EH (cell line): ENCODE measurements at regions not wholly inside any gene's neighbourhood (a gene's known extent, or its start where the extent isn't known, plus 50 kb on each side); places are given as distances from the start of the nearest gene placed in this dataset.
"Not testable (repeated sequence)": the region's sequence is repeated elsewhere in the genome, so short reads cannot be mapped to it uniquely, and the experiment has no call there.

Experiments used
- DNase-seq: peaks from one replicate; pipeline ENCODE4 v3.0.0-alpha.2; 2015; ENCODE audit warnings: low read depth

DNA sequence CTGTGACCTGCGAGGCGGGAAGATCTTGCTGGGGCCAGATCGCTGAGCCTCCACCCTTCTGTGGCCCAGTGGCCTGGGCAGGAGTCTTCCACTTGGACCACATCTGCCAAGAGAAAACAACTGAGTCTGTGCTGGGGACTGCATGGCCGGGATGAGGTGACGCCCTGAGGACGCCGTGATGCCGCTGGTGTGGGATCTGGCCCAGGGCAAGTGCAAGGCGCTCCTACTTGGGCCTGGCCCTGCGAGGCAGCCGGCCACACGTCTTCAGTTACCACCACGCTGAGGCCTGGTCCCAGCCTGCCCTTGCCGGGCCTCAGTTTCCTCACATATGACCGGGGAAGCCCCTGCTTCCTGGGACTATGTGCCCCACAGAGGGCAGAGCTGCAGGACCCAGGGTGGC is 133.4 kb downstream of the SLC25A46 start:
- DNase-seq: no peak

DNA sequence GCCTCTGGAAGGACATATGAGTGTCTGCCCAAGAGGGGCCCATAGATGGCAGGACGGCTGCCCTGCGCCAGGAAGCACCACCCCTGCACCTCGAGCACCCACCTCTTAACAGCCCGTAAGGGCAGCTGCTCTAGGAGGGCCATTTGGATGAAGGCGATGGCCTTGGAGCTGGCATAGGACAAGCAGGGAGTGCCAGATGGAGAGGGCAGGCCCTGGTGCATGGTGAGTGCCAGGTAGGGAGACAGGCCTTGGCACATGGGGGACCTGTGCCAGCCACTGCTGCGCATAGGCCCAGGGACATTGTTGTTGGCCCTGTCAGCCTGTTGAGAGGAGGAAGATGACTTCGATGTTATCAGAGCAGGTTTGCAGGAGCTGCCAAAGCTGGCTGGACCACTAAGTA is 134.2 kb downstream of the SLC25A46 start:
- DNase-seq: no peak

DNA sequence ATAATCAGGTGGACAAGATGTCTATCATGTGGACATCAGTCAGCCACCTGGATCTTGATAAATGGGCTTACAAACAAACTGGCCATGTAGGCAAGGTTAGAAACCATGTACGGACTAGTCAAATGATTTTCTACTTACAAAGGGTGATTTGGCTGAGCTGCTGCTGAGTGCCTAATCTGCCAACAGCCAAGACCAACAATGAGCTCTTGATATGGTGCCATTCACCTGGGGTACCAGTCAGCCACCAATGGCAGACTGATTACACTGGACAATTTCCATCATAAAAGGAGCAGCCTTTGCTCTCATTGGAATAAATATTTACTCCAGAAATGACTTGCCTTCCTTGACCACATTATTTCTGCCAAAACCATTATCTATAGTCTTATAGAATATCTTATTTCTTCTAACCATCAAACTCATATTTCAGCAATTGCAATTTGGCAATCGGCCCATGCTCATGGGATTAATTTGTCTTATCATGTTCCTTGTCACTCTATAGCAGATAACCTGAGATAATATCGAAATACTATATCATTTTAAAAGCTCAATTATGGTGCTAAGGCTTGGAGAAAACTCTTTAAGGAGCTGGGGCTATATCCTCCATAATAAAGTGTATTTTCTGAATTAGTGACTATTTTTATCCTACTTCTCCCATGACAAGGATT is 135.1 kb downstream of the SLC25A46 start:
- DNase-seq: no peak

DNA sequence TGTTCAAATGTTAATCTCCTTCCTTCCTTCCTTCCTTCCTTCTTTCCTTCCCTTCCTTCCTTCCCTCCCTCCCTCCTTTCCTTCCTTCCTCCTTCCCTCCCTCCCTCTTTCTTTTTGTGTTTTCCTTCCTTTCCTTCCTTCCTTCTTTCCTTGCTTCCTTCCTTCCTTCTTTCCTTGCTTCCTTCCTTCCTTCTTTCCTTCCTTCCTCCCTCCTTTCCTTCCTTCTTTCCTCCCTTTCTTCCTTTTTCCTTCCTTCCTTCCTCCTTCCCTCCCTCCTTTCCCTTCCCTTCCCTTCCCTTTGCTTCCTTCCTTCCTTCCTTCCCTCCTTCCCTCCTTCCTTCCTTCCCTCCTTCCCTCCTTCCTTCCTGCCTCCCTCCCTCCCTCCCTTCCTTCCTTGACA is 136.3 kb downstream of the SLC25A46 start:
- DNase-seq: not testable (repeated sequence)

DNA sequence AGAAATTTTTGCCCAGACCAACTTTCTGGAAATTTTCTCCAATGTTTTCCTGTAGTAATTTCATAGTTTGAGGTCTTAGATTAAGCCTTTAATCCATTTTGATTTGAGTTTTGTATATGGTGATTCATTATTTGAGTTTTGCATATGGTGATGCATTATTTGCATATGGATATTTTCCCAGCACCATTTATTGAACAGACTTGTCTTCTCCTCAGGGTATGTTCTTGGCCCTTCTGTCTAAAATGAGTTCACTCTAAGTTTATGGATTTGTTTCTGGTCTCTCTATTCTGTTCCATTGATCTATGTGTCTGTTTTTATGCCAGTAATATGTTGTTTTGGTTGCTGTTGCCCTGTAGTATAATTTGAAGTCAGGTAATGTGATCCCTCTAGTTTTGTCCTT is 139.3 kb downstream of the SLC25A46 start:
- DNase-seq: no peak

DNA sequence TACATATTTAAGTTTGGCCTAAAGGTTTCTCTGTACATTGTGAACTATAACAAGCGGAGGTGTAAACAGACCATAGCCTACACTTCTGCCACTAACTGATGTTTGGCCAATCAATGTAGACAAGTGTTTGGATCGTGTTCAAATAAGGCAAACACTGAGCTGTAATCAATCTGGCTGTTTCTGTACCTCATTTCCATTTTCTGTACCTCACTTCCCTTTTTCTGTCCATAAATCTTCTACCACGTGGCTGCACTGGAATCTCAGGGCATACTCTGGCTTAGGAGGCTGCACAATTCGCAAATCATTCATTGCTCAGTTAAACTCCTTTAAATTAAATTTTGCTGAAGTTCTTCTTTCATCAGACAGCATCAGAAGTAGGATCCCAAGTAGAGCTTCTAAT is 140.9 kb downstream of the SLC25A46 start:
- no peak for DNase-seq

DNA sequence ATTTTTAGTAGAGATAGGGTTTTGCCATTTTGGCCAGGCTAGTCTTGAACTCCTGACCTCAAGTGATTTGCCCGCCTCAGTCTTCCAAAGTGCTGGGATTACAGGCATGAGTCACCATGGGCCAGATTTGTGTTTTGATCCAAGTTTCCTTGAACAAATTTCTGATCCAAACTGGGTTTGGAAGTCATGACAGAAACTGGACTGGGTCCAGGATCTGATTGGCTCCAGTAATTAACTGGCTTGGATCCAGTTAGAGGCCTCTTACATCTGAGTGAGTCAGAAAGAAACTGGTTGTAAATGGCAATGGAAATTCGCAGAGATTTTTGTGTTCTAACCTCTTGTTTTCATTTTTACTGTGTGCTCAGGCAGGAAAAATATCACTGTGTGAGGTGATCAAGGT is 141.6 kb downstream of the SLC25A46 start:
- peak; percentile 84 for DNase-seq

DNA sequence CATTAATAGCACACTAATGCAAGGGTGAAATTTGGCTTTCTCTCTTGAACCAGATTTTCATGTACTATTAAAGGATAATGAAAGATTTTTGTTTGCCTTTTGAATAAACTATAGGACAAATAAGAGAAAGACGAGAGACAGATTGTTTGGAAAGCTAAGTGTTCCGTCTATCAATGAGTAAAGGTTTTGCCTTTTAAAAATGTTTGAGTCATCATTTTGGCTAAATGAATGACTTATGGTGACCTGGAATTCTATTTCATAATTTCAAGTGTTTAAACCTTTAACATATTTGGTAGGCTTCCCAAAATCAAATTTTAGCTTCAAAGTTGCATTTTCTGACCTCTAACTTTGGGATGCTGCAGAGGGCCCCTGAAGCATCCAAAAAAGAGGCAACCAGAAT is 145.2 kb downstream of the SLC25A46 start:
- DNase-seq: peak; percentile 2

DNA sequence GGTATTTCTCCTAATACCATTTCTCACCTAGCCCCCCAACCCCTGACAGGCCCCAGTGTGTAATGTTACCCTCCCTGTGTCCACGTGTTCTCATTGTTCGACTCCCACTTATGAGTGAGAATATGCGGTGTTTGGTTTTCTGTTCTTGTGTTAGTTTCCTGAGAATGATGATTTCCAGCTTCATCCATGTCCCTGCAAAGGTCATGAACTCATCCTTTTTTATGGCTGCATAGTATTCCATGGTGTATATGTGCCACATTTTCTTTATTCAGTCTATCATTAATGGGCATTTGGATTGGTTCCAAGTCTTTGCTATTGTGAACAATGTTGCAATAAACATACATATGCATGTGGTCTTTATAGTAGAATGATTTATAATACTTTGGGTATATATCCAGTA is 148.4 kb downstream of the SLC25A46 start:
- DNase-seq: not testable (repeated sequence)

DNA sequence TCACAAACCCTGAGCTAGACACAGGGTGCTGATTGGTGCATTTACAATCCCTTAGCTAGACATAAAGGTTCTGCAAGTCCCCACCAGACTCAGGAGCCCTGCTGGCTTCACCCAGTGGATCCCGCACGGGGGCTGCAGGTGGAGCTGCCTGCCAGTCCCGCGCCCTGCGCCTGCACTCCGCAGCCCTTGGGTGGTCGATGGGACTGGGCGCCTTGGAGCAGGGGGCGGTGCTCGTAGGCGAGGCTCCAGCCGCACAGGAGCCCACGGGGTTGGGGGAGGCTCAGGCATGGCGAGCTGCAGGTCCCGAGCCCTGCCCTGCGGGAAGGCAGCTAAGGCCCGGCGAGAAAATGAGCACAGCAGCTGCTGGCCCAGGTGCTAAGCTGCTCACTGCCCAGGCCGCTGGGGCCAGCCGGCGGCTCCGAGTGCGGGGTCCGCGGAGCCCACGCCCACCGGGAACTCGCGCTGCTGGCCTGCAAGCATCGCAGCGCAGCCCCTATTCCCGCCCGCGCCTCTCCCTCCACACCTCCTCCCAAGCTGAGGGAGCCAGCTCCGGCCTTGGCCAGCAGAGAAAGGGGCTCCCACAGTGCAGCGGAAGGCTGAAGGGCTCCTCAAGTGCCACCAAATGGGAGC is 155.2 kb downstream of the SLC25A46 start:
- DNase-seq: not testable (repeated sequence)

DNA sequence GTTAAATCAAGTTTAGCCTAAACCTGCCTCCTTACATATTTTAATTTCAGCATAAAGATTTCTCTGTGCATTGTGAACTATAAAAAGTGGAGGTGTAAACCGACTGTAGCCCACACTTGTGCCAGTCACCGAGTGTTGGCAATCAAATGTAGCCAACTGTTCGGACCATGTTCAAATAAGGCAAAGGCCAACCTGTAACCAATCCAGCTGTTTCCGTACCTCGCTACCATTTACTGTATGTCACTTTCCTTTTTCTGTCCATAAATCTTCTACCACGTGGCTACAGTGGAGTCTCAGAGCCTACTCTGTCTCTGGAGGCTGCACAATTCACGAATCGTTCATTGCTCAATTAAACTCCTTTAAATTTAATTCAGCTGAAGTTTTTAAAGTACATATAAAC is 156.0 kb downstream of the SLC25A46 start:
- no peak for DNase-seq

DNA sequence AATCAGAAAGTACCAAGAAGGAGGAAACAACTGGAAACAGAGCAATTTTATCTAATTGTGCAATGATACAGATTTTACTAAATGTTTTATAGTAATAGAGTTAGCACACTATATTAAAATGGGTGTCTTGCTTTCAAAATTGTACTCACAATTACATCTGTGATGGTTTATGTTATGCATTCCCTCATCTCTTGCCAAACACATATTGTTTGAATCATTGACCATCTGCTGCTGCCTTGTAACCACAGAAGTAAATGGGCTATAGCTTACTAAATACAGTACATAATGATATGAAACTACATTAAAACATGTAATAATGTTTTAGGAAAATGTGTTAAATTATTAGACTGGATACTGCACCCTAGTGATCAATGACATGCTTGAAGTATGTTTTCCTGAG is 158.1 kb downstream of the SLC25A46 start:
- DNase-seq: peak; percentile 41

DNA sequence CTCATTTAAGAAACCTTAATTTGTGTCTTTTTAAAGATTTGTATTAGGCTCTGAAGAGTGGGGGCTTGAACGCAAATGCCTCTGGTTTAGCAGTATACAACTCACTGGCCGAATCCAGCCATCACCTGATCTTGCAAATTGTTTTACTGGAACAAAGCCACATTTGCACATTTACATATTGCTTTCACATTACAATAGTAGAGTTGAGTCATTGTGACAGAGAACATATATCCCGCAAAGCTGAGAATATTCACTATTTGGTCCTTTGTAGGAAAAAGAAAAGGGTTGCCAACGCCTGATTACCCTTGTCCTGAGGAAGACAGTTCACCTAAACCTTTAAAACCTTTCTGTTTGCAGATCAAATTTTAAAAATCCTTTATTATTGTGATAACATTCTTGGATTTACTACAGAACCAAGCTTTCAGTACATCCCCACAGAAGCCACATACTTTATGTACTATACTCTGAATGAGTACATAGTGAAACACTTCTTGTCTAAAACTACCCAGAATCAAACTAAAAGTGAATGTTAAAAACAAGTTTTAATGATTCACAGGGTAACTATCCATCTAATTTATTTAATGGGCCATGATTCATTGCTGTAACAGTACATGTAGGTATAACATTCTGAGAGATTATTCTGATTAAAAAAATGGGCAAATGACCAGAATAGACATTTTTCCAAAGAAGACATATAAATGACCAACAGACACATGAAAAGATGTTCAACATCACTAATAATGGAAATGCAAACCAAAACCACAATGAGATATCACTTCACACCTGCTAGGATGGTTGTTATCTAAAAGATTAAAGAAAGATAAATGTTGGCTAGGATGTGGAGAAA is 161.0 kb downstream of the SLC25A46 start:
- peak; percentile 76 for DNase-seq

DNA sequence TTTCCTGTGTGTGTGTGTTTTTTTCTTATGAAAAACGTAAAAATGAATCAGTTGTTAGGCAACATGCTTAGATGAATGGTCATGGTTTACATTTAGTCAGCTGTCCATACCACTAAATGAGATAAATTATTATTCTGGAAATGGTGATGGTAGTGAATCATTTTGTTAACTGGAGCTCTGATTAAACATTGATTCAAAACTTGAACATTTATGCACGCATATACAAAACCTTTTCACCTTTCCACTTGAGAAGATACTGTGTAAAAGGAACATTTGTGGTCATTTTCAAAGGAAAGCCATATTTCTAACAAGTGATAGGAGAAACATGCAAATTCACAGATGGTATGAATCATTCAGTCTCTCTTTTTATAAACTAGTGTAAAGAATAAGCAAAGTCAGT is 162.0 kb downstream of the SLC25A46 start:
- peak; percentile 85 for DNase-seq

DNA sequence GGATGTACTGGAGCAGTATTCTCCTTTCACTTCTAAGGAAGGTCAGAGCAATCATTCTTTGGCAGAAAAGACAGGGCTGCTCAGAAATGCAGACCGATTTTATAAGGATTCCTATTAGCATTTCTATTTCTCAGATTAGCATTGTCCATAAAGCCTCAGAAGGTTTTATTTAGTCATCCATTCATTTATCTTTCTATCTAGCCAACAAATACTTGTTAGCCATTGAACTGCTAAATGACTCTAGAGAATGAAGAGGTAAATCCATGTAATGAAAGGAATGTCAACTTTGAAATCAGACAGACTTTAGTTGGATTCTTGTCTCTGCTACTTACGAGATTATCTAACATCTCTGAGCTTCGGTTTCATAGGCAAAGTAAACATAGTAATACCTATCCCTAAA is 165.2 kb downstream of the SLC25A46 start:
- no peak for DNase-seq

DNA sequence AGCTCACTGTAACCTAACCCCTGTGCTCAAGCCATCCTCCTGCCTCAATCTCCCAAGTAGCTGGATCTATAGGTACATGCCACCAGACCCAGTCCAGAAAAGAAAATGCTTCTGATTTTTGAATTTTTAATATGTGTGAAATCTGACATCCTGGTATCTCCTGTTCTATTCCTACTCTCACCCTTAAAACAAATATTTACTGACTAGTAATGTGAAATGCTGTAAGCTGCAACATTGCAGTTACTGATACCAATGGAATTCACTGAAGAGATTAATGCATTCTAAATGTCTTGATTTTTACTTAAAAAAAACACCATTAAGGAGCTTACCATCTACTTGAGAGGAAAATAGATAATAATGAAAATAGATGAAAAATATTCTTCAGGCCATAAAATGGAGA is 162.7 kb upstream of the TSLP start:
- DNase-seq: no peak

DNA sequence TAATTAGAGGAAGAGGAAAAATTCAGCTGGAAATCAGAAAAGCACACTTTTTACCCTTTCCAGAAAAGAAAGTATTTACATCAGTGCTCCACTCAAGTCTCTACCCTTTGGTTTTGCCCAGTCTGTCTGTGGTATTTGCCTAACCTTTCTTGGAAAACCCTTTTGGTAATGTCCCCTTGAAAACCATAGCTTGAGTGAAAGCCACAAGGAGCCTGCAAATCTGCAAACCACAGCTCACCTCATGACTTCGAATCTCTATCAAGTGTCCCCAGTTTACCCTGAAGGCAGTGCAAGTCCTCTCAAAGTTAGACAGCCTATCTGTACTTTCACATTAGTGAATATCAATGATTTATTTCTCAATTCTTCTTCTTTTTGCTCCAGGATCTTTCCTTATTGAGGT is 162.1 kb upstream of the TSLP start:
- DNase-seq: no peak

DNA sequence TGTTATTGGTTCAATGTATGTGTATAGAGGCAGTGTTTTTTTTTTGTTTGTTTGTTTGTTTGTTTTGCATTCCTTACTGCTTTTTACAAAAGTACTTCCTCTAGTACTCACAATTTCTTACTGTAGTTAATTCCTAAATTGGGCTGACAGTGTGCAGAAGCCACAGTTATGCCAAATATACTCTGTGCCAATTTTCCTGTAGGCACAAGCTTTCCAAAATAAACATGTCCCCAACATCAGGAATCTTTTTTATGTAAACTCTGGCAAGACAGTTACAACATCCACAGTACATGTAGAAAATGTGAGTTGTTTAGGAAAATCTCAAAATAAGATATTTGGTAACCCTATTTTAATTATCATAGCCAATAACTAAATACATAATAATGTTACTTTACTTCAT is 161.6 kb upstream of the TSLP start:
- DNase-seq: peak; percentile 86

DNA sequence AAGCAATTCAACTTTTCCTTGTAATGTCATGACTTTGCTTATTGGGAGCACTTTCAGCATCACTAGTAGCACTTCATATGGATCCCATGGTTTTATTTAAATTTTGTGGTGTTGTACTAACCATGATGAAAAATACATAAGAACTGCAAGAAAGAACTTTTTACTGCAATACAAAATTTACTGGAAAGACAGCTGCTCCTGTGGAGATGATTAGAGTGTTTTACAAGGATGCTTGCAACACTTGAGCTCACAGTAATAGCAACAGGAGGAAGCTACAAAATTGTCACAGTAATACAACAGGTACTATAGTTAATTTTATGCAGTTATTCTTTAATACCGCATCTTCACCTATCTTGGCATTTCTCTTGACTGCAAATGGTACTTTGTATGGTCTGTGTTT is 158.3 kb upstream of the TSLP start:
- DNase-seq: no peak

DNA sequence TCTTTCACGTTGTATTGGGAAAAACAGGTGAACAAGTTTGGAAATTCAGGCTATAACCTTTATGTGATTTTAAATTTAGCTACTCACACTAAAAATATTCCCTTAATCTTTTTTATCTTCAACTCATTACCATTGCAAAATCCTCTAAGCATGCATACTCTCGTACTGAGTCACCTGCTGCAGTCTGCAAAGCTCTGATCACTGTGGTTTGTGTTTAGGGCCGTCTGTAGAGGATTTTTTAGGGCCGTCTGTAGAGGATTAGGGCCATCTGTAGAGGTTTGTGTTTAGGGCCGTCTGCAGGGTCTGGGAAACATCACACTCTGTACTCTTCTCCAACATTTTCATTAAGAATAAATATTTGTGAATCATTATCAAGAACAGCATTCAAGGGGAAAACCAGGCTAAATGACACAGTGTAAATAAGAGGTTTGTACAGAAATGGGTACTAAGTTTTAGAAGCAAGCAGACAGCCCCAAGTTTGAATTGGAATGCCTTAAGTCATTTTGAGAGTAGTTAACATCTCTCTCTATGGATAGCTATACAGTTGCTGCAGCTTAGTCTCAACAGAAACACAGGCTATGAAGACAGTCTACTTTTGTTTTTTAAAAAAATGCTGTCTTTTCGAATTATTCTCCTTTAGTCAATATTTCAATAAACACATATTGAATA is 155.0 kb upstream of the TSLP start:
- DNase-seq: peak; percentile 92

DNA sequence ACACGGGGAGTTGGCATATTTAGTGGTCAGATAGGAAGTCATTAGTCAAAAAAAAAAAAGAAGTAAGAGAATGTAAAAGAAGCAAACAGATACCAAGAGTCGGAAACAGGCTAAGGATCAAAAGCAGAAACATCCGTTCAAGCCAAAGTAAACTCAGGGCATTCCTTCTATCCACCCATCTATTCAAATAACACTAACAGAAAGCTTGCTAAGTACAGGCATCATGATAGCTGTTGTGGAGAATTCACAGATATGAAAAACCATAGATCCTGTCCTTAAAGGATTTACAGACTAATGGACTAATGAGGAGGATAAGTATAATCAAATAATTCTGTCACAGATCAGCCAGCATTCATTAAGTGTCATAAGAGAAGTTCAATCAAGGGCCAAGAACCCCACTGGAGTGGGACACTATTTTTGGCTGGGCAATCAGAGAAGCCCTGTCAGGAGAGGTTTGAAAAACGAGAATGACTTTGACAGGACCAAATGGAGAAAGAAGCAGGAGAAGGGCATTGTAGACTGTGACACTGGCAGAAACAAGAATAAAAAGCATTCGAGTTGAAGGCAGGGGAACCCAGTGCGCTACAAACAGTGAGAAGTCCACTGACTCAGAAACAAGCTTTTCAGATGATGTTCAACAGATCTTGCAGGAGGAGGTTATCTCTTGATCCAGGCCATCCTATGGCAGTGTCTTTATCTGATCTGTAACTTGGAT is 154.2 kb upstream of the TSLP start:
- DNase-seq: peak; percentile 72

DNA sequence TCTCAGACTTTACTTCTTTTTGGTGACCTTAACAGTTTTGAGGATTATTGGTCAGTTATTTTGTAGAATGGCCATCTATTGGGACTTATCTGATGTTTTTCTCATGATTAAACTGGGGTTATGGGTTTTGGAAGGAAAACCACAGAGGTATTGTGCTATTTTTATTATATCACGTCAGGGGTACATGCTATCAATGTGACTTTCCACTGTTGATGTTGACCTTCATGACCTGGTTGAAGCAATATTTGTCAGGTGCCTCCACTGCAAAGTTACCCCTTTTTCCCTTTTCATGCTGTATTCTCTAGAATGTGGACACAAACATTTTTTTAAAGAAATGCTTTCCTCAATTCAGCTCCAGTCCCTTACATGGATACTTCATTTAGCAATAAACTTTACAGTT is 152.8 kb upstream of the TSLP start:
- no peak for DNase-seq
